ENCODE measurements at regions not wholly inside any gene's neighbourhood (a gene's known extent, or its start where the extent isn't known, plus 50 kb on each side); places are given as distances from the start of the nearest gene placed in this dataset.

DNA sequence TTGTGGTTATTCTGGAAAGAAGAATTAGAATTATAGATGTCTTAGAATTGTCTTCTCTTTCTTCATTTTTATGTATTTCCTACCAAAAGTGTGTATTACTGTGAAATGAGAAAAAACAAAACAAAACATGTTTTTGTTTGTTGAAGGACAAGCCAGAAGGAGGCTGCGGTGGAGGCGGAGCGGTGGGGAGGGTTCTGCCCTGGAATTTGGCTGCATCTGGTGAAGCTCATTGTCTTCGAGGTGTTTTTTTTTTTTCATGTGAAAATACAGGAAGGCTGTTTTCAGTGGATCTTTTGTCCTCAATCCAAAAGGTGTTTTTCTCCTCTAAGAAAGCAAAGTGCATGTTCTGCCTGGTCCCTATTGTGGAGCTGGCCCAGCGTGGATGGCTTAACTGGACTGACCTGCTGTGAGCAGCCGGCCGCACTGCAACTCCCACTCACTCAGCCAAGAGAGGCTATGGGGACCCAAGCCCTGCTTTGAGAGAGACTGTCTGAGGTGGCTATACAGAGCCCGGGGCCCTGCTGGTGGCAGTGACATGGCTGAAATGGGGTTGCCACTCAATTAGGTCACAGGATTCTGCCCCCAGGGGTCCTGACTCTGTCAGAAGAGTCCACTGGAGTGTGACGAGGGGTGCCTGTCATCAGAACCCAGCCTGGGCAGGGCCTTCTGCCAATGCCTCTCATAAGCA is 184.9 kb upstream of the MKI67 start:
- TF ChIP-seq, protein P1, sequence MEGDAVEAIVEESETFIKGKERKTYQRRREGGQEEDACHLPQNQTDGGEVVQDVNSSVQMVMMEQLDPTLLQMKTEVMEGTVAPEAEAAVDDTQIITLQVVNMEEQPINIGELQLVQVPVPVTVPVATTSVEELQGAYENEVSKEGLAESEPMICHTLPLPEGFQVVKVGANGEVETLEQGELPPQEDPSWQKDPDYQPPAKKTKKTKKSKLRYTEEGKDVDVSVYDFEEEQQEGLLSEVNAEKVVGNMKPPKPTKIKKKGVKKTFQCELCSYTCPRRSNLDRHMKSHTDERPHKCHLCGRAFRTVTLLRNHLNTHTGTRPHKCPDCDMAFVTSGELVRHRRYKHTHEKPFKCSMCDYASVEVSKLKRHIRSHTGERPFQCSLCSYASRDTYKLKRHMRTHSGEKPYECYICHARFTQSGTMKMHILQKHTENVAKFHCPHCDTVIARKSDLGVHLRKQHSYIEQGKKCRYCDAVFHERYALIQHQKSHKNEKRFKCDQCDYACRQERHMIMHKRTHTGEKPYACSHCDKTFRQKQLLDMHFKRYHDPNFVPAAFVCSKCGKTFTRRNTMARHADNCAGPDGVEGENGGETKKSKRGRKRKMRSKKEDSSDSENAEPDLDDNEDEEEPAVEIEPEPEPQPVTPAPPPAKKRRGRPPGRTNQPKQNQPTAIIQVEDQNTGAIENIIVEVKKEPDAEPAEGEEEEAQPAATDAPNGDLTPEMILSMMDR (conservative IDR thresholded peaks at IDR 0.05 in 1 of 2, IDR thresholded peaks at IDR 0.05 in 1 of 2; ENCODE audit: extremely low read depth in 1 of 2, insufficient read depth in 1 of 2, low read depth in 1 of 2, low read length in 2 of 2): no peak
- no peak for TF ChIP-seq EZH2 (IDR thresholded peaks at IDR 0.05; ENCODE audit: borderline replicate concordance, low read length)

Data from mammary epithelial cell (primary cell).